ENCODE measurements at regions not wholly inside any gene's neighbourhood (a gene's known extent, or its start where the extent isn't known, plus 50 kb on each side); places are given as distances from the start of the nearest gene placed in this dataset.

- TF ChIP-seq POLR2A (IDR thresholded peaks at IDR 0.05; ENCODE audit: extremely low read depth, insufficient read length), result no peak
- TF ChIP-seq CTCF (IDR thresholded peaks at IDR 0.05; ENCODE audit: low read depth, low read length), result no peak
- no peak for TF ChIP-seq MYC (IDR thresholded peaks at IDR 0.05; ENCODE audit: low read depth, low read length)
- no peak for TF ChIP-seq MAX (IDR thresholded peaks at IDR 0.05; ENCODE audit: low read depth, low read length)
- no peak overlapping the region for H3K4me3 ChIP-seq (ENCODE audit: low read depth, low read length)
- no peak for DNase-seq (ENCODE audit: low read depth)
These were observed 167.7 kb downstream of the ANAPC1 start for GRCh38 chr2:111715987-111716904.

- no peak overlapping the region for H3K4me3 ChIP-seq (ENCODE audit: low read depth, low read length)
- TF ChIP-seq CTCF (IDR thresholded peaks at IDR 0.05; ENCODE audit: low read depth, low read length), result no peak
- TF ChIP-seq MYC (IDR thresholded peaks at IDR 0.05; ENCODE audit: low read depth, low read length), result no peak
- TF ChIP-seq MAX (IDR thresholded peaks at IDR 0.05; ENCODE audit: low read depth, low read length), result no peak
- no peak for TF ChIP-seq POLR2A (IDR thresholded peaks at IDR 0.05; ENCODE audit: extremely low read depth, insufficient read length)
- no peak for DNase-seq (ENCODE audit: low read depth)
These were observed 166.9 kb downstream of the ANAPC1 start for GRCh38 chr2:111716905-111717775.
